ENCODE measurements at regions not wholly inside any gene's neighbourhood (a gene's known extent, or its start where the extent isn't known, plus 50 kb on each side); places are given as distances from the start of the nearest gene placed in this dataset.

GRCh38 chr16:88292007-88292970 lies 90.5 kb upstream of the ZNF469 start:
- no peak for DNase-seq

- DNase-seq = no peak
Measured at GRCh38 chr16:88293097-88293496, 89.7 kb upstream of the ZNF469 start.

DNA sequence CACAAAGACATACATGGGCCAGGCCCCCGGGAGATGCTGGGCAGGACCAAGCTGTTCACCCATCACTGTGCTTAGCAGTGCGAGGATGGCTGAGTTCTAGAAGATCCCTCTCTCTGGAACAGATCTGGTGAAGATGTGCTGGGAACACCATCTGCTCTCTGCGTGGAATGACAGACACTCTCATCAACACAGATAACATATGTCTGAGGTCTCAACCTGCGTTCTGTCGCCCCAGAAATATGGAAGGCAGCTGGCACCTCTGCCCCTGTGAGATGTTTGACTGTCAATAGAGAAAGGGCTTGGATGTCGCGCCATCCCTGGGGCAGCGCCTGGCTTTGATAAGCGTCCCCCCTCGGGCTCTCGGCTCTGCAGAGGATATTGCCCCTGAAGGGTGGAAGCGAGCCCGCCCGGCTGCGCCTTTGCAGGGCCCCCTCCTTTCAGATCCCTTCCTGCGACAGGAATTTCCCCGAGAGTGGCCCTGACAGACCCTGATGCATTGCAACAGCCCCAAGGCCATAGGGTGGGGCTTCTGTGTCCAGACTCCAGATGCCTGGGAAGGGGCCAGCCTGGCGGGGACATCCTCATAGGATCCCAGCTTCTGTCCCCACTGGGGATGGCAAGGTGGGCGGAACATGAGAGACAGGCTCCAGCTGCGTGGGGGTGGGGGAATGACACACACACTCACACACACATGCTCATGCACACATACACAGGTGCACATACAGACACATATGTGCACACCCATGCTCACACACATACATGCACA lies 86.9 kb upstream of the ZNF469 start:
- no peak for DNase-seq

GRCh38 chr16:88296437-88297177 lies 86.2 kb upstream of the ZNF469 start:
- no peak for DNase-seq

DNA sequence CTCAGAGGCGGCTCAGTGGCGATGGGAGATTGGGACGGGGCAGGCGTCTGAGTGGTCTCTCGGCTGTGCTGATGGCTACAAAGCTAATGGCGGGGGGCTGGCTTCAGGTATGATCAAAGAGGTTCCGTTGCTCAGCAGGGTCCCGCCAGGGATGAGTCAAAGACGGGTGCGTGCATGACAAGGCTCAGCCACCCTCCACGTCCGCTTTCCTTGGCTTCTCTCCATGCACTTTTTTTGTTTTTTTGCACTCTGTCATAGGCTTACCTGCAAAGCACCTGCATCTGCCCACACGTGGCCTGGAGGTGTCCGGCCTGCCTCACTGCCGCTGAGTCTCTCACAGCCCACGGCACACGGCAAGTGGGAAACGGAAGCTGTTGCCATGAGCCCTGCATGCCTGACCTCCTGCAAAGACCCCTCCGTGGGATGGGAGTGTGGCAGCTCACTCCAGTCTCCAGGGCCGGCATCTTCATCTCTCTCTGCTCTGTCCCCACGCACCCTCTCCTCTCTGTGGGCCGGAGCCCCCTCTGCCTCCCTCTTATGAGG lies 85.5 kb upstream of the ZNF469 start:
- no peak for DNase-seq

- no peak for DNase-seq
Measured at GRCh38 chr16:88298181-88298832, 84.5 kb upstream of the ZNF469 start.

DNA sequence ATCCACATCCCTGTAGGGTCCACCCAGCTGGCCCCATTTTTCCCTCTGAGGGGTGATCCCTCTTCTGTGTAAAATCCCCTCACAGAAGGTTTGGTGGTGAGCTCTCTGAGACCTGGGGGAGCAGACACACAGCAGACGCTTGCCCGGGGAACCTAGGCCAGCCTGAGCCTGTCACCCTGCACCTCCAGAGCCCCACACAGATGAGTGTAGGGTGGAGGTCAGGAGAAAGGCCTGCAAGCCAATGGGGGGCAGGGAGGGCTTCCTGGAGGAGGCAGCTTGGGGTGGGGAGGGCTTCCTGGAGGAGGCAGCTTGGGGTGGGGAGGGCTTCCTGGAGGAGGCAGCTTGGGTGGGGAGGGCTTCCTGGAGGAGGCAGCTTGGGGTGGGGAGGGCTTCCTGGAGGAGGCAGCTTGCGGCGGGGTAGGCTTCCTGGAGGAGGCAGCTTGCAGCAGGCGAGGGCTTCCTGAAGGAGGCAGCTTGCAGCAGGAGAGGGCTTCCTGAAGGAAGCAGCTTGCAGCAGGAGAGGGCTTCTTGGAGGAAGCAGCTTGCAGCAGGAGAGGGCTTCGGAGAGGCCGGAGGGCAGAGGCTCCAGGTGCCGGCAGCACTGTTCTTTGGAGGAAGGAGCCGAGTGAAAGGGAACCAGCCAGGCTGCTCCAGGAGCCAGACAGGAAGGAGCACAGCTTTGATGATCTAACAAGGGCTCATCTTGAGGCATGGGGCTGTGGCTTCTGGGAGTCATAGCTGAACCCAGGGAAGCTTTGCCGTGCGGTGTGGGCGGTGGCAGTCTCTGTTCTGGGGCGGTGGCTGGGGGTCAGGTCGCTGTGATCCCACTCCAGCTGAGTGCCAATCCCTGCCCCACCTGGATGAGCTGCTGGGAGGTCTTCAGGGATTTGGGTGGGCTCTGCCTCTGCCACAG lies 83.7 kb upstream of the ZNF469 start:
- no peak for DNase-seq

- DNase-seq = no peak
Measured at GRCh38 chr16:88299751-88300462, 82.9 kb upstream of the ZNF469 start.

- no peak for DNase-seq
Measured at GRCh38 chr16:88300463-88300835, 82.3 kb upstream of the ZNF469 start.

DNA sequence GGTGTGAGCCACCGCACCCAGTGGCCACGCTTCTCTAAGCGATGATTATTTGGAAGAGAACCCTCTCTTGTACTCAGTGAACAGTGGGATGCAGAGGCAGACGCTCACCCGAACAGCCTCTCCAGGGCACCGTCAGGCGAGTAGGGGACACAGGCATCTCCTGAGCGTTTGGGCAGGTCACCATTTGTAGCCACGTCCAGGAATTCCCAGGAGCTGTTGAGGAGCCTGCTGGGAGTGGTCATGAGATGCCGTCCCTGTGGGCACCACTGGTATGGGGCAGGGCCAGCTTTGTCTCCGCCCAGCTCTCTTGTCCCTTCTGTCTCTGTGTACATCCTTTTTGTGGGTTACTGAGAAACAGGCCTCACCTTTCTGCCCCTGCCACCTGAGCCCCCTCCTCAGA lies 81.3 kb upstream of the ZNF469 start:
- DNase-seq = no peak

- DNase-seq = no peak
Measured at GRCh38 chr16:88301886-88302285, 80.9 kb upstream of the ZNF469 start.

- no peak for DNase-seq
Measured at GRCh38 chr16:88302666-88303065, 80.1 kb upstream of the ZNF469 start.

- DNase-seq = no peak
Measured at GRCh38 chr16:88303405-88303804, 79.4 kb upstream of the ZNF469 start.

- no peak for DNase-seq
Measured at GRCh38 chr16:88303890-88304819, 78.6 kb upstream of the ZNF469 start.

- DNase-seq = no peak
Measured at GRCh38 chr16:88305176-88305575, 77.6 kb upstream of the ZNF469 start.

DNA sequence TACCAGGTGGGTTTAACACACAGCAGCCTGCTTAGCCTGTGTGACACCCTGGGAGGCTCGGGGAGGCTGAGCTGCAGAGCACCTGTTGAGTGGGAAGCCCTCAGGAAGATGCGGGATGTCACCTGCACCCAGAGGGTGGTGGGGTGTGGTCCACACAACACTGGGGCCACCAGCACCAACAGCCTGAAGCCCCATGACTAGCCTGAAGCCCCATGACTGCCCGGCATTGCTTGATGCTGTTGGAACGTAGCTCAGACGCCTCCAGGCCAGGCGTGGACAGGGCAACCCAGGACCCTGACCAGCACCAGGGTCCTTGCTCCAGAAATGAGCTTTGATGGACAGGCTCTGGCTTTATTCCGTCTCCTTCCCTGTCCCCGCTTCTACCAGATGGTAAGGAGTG lies 76.3 kb upstream of the ZNF469 start:
- DNase-seq = no peak

- no peak for DNase-seq
Measured at GRCh38 chr16:88306860-88307545, 75.8 kb upstream of the ZNF469 start.

DNA sequence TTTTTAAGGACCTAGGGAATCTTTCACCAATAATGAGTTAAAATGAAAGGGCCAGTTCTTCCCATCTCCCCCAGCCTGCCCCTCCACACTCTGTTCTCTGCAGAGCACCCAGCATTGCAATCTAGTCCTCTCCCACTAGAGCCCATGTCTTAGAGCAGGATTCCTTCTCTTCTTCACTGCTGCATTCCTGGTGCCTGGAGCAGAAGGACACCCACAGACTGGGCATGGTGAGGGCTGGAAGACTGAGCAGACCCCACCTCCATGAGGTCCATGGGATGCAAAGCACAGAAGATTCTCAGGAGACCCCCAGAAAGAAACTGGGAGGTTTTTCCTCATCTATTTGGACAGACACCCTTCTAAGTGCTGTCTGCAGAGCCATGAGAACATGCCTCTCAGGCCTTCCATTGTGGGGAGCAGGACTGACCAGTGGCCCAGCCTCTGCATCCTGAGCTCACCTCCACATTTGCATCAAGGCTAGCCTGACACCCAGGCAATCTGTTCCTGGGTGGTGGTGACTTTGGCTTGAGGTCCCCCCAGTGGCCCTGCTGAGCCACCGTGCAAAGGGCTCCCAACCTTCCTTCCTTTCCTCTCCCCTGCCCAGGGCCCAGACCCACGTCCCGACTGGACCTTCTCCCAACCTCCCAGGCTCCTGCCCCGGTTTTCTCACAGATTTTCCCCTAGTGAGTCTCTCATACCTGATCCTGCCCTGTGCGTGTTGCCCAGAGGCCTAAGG lies 74.2 kb upstream of the ZNF469 start:
- no peak for DNase-seq

Measured in activated T-cell treated with anti-CD3 and anti-CD28 coated beads, Interleukin-2, amount 50 U/mL, for 1 hour (primary cell).